Activated CD4-positive, alpha-beta T cell treated with anti-CD3 and anti-CD28 coated beads for 48 hours (primary cell): ENCODE measurements at regions not wholly inside any gene's neighbourhood (a gene's known extent, or its start where the extent isn't known, plus 50 kb on each side); places are given as distances from the start of the nearest gene placed in this dataset.

ENCODE experiments used
- DNase-seq: peaks from one replicate; pipeline ENCODE4 v3.0.0-alpha.2; 2020

DNA sequence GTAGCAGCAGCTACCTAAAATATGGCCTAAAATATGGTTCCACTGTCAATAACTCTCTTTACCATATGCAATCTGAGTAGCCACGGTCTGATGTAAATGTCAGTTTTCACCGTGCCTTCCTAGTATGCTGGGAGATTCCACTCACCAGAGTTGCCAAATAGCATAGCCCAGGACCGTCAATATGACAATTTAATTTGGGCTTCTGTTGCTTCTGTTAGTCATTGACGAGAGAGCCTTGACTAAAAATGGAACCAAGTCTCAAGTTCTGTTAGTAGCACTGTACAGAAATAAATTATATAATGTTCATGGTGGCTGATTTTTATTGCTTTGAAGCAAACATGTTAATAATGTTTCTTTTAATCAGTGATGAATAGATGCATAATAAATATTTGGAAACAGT is 348.4 kb downstream of the BCAT1 start:
- DNase-seq, result no peak

DNA sequence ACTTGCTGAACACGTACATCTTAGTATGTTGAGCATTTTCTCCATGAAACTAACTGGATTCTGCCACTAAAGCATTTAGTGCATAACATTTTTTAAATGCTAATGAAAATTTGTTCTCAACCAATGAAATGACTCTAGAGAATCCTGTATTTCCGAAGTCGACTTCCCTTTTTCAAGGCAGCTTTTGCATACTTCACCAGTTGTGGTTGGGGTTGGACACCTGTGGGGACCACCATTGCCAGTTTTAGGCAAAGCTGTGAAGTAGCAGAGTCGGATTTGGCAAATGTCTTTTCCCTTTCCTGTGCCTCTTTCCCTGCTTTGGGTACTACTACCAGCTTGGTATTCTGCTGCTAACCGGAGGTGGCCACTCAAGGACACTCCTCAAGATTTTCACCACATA is 349.2 kb downstream of the BCAT1 start:
- no peak for DNase-seq

DNA sequence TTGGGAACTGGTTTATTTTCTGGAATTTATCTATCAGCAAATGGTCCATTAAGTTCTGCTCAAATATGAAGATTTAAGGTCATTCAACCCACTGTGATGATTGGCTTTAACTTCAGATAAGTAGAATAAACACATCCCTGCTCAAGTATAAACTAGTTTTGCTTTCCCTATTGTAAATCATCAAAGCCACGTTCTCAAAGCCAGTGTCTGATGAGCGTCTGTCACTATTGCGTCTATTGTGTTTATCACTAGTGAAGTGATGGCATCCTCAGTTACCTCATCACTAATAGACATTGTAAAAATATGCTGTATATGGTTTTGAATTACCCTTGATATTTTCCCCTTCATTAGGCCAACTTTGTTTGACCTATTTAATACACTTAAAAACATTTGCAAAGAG is 351.3 kb downstream of the BCAT1 start:
- DNase-seq, result no peak

DNA sequence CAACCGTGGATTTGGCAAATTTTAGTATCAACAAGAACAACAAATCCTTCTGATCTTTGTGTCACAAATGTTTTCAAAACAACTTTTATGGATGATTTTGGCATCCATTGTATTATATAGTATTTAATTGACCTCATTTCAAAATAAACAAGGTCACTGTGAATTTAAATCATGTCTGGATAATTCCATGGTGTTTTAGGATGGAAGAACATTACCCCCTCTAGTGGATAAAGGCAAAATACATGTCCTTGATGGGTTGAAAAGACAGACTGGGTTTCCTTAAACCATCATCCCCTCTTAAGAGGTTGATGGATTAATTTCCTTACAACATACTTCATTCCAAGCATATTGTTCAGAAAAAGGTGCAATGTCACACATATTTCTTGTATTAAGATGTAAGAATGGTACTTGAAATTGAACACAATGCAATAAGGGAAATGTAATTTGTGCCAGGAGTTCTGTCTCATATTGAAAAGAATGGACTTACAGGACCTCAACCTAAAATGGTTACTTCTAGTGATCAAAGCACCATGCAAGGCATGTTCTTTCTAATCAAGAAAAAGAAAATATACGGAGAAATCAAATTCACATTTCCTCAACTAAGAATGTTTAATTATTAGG is 352.0 kb downstream of the BCAT1 start:
- no peak for DNase-seq

DNA sequence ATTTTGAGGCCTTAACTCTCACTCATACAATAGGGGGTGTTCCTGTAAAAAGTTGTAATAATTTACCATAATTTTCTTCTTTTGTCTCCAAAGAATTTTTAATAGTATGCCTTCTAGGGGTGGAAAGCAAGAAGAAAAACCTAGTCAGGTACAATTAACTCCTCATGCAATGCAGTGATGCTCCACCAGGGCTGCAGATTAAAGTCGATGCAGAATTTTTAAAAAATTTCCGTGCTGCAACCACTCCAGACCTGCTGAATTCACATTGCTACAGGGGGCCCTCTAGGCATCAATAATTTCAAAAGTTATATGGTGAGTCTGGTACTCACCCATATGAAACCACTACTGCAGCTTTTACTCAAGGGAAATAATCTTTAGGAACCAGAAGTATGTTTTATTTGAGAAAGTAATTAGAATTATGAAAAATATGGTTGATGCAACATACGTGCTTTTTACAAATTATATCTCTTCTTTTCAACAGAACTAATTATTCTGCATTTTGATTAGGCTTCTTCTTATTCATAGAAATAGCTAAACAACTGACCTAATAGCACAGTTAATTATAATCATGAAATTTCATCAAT is 353.2 kb downstream of the BCAT1 start:
- DNase-seq, result no peak

DNA sequence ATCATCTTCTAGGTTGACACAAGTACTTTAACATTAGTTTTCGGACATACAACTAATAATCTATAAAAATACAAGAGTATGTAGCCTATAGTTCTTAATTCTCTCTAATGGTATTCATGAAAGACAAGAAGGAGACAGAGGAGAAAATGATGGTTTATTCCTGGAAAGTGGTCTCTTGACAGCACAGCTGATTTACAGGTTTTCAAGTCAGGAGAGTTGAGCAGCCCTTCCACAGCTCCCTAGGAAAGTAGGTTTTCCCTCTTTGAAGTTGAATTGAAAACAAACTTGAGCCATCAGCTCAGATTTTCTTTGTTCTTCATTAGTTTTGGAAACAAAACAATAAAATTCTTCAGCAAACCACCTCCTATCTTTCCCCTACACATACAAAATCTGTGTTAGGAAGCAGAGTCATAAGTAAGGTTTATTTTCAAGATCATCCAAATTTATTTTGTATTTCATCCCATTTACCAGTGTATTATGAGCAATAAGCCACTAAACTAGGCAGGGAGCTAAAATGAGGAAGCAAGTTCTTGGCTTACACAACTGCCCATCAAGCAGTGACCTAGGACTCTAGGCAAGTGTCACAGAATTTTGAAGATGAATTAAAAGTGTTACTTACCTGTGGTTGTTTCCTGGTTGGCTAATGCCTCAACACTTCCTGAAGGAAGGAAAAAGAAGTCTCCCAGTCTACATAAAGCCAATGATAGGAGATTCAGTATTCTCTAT is 357.0 kb downstream of the BCAT1 start:
- DNase-seq, result no peak

DNA sequence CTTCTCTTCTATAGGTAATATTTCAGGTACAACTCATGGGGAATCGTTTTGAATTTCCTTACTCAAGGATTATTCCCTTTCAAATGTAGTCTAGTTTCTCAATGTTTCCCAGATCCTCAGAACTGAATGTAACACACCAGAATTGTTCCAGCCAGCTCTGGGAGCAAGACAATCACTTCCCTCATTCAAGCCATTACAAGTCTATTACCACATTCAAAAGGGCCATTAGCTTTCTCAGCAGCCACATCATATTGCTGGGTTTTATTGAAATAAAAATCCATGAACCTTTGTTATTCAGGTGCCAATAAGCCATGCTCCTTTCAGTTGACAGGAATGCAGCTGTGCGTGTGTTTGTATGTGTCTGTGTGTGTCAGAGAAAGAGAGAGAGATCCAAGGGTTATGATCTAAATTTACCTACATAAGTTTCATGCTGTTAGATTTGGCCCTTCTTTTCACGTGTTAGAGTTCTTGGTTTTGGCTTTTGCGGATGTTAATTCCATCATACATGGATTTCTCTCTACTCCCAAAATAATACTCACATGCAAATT is 357.7 kb downstream of the BCAT1 start:
- DNase-seq, result no peak

DNA sequence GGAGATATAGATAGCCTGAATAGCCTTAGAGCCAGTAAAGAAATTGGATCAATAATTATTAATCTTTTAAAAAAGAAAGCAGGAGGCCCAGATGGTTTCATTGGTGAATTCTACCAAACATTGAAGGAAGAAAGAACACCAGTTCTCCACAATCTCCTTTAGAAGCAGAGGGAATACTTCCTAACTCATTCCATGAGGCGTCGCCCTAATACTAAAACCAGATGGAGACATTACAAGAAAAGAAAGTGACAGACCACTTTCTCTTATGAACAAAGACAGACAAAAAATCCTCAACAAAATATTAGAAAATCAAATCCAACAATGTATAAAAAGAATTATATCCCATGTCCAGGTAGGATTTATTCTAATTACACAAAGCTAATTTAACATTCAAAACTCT is 362.6 kb downstream of the BCAT1 start:
- DNase-seq, result no peak

DNA sequence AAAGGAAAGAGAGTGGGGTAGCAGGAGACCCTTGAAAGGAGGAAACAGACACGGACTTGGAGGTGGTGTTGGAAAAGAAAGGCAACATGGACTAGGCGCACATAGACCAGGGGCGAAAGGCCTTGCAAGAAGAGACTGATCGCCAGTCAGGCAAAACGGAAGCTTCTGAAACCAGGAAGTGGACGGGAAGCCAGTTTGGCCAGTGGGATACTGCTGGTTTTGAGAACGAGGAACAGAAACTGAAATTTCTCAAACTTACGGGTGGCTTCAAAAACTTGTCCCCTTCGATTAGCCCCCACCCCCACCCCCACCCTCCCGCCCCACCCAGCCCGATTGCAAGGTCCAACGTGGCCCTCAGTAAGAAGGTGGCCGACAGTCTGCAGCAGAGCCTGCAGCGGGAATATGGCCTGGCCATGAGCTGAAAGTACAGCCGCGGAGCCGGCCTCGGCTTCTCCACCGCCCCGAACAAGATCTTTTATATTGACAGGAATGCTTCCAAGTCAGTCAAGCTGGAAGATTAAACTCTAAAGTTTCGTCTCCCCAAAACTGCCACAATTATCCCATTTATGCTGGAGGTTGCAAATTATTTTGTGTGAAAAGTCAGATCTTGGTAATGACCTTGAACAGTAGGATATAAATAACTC is 364.7 kb downstream of the BCAT1 start:
- DNase-seq, result no peak

DNA sequence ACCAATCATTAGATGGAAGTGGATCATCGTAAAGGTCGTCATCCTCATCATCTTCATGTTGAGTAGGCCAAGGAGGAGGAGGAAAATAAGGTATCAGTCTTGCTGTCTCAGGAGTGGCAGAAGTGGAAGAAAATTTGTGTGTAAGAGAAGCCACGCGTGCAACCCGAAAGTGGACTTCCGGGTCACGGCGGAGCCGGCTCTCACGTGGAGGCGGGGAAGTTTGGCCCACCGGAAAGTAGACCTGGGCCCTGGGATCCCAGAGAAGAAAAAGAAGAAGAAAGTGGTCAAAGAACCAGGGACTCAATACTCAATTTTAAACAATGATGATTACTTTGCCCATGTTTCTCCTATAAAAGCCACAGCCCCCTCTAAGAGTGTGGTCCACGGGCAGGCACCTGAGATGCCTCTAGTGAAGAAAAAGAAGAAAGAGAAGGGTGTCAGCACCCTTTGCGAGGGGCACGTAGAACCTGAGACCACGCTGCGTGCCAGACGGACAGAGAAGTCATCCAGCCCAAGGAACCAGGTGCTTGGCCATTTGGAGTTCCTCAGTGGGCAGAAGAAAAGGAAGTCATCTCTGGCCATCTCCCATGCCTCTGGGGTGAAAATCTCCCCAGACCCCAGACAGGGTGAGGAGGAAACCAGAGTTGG is 365.8 kb downstream of the BCAT1 start:
- no peak for DNase-seq

DNA sequence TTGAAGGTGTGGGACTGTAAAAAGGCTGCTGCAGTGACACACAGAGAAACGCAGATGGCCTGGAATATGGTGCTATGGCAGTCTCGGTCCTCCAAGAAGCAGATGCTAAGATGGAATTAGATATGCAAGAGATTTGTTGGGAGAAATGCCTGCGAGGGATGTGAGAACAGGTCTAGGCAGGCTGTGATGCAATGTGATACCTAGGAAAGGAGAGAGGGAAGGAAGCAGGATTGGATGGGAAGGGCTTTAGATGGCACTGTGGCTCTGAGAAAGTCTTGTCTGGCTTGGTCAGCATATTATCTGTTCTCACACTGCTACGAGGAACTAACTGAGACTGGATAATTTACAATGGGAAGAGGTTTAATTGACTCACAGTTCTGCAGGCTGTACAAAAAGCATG is 374.4 kb downstream of the BCAT1 start:
- DNase-seq, result no peak

DNA sequence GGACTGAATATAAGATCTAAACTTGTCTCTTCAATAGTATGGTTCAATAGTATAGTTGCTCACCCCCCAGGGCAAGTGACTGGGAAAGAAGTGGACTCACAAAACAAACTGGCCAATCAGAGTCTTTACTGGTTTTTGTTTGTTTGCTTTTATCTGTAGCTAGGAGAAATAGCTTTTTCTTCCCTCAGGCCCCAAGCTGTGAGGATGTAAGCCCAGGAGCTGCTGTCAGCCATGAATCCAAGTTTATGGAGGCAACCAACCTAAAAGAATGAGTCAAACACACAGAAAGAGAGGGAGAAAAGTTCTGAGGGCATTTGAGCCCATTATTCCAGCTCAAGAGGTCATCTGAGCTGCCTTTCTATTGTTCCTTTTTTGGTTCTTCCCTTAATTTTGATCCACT is 375.3 kb downstream of the BCAT1 start:
- DNase-seq, result no peak

DNA sequence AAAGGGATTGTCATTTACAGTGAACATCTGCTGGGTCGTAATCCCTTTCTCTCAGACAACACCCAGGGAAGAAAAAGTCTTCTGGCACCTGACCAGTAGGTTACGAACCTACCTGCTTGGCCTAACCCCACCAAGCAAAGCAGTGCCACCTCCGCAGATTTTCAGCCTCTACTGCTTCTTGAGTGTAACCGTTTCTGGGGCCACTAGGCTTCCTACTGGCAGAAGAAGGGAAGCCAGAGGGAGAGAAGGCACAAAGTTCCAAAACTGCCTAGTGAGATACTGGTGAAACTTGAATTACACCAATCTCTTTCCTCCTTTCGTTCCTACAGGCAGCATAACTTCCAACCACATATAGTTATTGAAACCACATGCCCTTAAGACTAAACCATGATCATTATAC is 383.6 kb downstream of the BCAT1 start:
- DNase-seq, result no peak

DNA sequence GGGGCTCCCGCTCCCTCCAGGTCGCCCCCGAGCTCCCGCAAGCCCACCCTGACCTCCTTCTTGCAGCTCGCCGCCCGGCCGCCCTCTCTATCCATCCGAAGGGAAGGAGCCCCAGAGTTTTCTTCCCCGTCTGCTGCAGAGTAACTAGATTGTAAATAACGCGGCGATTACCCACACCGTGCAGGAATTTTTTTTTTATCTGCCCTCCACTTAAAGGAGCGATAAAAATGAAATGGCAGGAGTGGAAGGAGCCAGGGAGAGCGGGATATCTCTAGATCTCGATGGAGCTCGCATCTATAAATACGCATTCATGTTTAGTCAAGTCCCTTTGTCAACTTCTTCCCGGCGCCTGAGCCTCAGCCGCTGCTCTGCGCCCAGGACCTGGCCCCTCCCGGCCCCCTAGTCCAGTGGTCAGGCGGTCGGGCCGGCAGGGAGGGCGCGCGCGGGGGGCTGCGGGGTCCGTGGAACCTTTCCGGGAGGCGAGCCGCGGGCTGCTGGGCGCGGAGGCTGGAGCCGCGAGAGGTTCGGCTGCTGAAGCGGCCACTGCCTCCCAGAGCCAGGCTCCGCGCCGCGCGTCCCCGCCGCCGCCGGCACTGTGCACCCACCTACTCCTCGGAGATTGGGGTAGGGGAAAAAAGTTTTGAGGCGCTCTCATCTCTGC is 386.0 kb downstream of the BCAT1 start:
- no peak for DNase-seq

DNA sequence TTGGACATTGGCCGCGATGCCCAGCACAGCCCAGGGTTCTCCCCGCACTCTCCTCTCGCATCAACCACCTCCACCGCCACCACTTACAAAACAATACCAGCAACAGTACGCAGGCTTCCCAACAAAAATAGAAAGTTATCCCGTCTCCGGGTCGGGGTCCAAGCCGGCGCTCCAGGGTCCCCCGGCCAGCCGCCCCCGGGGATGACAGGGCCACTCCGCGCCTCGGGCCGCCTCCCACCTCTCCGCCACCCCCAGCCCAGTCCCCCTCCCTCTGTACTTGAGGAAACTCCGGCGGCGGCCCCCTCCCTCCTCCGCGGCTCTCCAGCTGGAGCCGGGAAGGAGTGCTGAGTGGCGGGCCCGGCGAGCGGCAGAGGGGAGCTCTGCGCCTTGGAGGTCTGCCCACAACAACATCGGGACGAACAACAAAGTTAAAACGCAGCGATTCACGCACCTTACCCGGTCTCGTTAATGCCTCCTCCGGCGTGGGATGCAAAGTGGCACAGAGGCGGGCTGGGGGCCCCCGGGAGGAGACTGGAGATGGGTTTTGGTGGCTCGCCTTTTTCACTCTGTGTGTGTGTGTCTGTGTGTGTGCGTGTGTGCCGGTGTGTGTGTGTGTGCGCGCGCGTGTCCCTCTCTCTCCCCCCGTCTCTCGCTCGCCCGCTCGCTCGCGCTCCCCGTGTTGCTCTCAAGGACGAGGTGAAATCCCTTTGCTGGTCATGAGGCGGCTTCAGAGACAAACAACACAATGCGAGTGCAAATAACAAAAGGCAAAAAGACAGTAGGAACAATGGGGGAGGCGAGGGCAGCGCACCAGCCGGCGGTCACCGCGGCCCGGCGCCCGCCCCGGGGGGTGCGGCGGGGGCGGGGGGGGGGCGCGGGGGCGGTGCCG is 386.8 kb downstream of the BCAT1 start:
- peak; percentile 11 for DNase-seq

DNA sequence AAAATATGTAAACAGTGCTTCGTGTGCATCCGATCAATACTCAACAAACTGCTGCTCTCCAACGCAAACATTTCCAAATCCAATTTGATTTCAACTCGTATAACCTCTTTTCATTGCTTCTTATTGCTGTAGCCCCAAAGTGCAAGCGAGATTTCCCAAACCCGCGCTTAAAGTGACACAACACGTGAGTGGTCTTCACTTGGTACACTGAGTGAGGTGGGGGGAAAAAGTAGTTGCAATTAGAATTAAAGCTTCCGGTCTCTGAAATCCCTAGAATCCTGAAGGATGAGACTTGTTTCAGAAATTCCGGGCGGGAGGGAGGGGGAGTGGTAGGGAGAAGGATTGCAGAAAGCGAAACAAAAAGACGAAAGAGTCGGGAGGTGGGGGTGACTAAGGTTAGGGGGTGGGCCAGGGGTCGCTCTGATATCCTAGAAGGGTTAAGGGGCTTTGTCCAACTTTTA is 387.5 kb downstream of the BCAT1 start:
- no peak for DNase-seq

DNA sequence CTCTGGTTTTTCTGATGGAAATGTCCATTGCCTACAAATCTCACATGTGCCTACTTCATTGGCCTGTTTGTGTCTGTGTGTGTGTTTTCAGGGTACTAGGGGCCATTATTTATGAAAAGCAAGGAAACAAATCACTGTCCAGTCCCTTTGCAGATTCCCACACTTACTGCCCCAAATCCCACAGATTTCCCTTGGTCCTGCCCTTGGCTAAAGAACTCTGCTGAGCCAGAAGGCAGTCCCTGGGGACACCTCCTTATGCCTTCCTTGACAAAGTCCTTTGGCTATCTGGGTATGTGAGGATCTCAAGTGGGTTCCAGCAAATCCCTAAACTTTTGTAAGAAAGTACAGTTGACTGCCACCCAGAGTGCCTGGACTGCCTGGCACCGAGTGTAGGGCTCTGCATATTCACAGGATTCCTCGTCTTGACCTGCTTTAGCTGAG is 388.1 kb downstream of the BCAT1 start:
- no peak for DNase-seq

DNA sequence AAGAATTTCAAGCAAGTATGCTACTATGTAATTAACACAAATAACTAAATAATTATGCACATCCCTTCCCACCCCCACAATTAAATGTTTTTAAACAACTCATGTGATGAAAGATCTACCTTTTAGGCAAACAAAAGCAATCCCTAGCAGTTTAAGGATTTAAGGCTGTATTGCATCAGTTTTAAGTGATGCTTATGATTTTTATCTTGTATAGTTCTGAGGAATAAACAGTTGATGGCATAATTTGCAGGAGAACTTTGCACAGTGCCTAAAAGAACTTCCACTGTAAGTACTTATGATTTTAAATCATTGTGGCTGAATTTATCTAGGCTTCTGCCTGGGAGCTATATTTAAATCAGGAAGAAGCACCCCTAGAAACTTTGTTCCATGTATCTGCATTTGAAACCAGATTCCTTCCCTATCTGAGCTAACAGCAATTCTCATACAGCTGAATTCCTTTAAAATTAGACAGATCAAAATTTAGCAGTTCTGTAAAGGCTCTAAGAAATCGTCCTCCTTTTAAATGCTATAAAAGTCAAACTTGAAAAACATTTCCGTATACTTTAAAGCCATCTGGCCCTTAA is 388.6 kb downstream of the BCAT1 start:
- DNase-seq, result no peak

DNA sequence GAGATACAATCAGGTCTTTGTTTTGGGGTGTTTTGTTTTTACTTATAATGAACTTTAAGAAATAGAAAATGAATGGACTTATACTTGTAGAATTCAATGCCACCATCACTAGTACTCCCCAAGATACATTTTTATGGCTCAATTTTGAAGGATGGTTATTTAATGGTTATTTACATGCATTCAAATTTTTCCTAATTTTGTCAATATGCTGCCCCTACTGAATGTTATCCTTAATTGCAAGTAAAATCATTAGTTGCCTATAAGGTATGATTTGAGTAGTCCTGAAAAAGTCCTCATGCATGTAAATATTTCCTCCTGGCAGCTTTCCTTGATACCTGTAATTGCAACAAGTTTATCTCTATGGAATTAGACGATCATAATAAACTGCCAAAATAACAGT is 391.2 kb downstream of the BCAT1 start:
- DNase-seq, result no peak

DNA sequence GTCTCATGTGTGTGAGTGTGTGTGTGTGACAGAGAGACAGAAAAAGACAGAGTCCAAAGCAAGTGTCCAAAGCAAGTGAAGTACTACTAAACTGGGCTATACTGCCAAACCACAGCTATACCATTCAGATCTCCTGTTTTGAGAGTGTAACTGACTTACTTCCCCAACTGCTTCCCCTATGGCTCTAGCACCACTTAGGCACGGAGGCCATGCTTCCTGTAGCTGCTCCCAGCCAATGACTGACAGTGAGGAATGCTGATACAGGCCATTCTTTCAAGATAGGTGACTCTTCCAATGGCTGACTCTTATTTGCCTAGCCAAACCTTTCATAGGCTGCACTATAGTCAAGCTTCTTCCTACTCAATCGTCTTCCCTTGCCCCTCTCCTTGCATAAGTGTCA is 393.2 kb downstream of the BCAT1 start:
- no peak for DNase-seq
